GM23338 (cell line): ENCODE measurements at regions not wholly inside any gene's neighbourhood (a gene's known extent, or its start where the extent isn't known, plus 50 kb on each side); places are given as distances from the start of the nearest gene placed in this dataset.

Experiments used
- CREB1 ChIP-seq: fragments of 250-450 bp; sonication (Bioruptor Pico); IDR thresholded peaks from 2 replicates; pipeline ENCODE4 v1.5.0; 2020; ENCODE audit warnings: low read depth, mild to moderate bottlenecking, moderate library complexity
- EZH2 ChIP-seq: fragments of 200-600 bp; sonication (generic); IDR thresholded peaks from one replicate; pipeline ENCODE4 v1.8.0; 2017; ENCODE audit warnings: antibody characterized with exemption, mild to moderate bottlenecking, low read depth; ENCODE audit not compliant: unreplicated experiment
- POLR2AphosphoS5 ChIP-seq: IDR thresholded peaks from 2 replicates; pipeline ENCODE4 v1.6.1; 2016; ENCODE audit warnings: antibody characterized with exemption, low read depth
- TF ChIP-seq, protein P1 (sequence below), 2 experiments: fragments of 200-600 bp in 1 of 2; sonication (generic) in 1 of 2; conservative IDR thresholded peaks; 2 replicates each; pipeline versions ENCODE4 v1.5.1 to v1.6.1; 2016 to 2017; ENCODE audit warnings: antibody characterized with exemption in 2 of 2, low read depth in 2 of 2, mild to moderate bottlenecking in 2 of 2, moderate library complexity in 1 of 2
- TF ChIP-seq, protein P2 (sequence below): fragments of 250-450 bp; sonication (Bioruptor Pico); IDR thresholded peaks from 2 replicates; pipeline ENCODE4 v1.5.0; 2020; ENCODE audit warnings: mild to moderate bottlenecking, moderate library complexity
- TF ChIP-seq, protein P3 (sequence below): IDR thresholded peaks from one replicate; pipeline ENCODE4 v1.6.1; 2018; ENCODE audit warnings: antibody characterized with exemption; ENCODE audit not compliant: unreplicated experiment

DNA sequence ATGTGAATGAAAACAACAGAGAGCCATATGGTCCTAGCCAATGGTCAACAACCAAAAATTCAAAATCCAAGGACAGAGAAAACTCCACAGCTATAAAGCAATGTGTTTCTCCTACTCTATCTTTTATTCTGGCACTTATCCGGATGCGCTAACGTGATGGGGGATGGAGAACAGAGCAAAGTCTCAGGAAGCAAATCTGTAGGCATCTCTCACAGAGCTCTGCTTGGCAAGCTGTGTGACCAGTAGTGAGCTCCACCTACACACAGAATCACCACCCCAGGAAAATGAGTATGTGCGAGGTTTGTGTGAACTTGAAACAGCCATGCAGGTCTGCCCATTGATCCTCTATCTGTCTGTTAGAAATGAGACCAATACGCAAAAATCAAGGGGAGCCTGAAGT, 584.3 kb downstream of the BCL11A start:
- TF ChIP-seq, protein P1, sequence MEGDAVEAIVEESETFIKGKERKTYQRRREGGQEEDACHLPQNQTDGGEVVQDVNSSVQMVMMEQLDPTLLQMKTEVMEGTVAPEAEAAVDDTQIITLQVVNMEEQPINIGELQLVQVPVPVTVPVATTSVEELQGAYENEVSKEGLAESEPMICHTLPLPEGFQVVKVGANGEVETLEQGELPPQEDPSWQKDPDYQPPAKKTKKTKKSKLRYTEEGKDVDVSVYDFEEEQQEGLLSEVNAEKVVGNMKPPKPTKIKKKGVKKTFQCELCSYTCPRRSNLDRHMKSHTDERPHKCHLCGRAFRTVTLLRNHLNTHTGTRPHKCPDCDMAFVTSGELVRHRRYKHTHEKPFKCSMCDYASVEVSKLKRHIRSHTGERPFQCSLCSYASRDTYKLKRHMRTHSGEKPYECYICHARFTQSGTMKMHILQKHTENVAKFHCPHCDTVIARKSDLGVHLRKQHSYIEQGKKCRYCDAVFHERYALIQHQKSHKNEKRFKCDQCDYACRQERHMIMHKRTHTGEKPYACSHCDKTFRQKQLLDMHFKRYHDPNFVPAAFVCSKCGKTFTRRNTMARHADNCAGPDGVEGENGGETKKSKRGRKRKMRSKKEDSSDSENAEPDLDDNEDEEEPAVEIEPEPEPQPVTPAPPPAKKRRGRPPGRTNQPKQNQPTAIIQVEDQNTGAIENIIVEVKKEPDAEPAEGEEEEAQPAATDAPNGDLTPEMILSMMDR (conservative IDR thresholded peaks at IDR 0.05; ENCODE audit: low read depth in 2 of 2) = no peak
- TF ChIP-seq EZH2 = no peak
- TF ChIP-seq POLR2AphosphoS5 = no peak
- TF ChIP-seq, protein P2, sequence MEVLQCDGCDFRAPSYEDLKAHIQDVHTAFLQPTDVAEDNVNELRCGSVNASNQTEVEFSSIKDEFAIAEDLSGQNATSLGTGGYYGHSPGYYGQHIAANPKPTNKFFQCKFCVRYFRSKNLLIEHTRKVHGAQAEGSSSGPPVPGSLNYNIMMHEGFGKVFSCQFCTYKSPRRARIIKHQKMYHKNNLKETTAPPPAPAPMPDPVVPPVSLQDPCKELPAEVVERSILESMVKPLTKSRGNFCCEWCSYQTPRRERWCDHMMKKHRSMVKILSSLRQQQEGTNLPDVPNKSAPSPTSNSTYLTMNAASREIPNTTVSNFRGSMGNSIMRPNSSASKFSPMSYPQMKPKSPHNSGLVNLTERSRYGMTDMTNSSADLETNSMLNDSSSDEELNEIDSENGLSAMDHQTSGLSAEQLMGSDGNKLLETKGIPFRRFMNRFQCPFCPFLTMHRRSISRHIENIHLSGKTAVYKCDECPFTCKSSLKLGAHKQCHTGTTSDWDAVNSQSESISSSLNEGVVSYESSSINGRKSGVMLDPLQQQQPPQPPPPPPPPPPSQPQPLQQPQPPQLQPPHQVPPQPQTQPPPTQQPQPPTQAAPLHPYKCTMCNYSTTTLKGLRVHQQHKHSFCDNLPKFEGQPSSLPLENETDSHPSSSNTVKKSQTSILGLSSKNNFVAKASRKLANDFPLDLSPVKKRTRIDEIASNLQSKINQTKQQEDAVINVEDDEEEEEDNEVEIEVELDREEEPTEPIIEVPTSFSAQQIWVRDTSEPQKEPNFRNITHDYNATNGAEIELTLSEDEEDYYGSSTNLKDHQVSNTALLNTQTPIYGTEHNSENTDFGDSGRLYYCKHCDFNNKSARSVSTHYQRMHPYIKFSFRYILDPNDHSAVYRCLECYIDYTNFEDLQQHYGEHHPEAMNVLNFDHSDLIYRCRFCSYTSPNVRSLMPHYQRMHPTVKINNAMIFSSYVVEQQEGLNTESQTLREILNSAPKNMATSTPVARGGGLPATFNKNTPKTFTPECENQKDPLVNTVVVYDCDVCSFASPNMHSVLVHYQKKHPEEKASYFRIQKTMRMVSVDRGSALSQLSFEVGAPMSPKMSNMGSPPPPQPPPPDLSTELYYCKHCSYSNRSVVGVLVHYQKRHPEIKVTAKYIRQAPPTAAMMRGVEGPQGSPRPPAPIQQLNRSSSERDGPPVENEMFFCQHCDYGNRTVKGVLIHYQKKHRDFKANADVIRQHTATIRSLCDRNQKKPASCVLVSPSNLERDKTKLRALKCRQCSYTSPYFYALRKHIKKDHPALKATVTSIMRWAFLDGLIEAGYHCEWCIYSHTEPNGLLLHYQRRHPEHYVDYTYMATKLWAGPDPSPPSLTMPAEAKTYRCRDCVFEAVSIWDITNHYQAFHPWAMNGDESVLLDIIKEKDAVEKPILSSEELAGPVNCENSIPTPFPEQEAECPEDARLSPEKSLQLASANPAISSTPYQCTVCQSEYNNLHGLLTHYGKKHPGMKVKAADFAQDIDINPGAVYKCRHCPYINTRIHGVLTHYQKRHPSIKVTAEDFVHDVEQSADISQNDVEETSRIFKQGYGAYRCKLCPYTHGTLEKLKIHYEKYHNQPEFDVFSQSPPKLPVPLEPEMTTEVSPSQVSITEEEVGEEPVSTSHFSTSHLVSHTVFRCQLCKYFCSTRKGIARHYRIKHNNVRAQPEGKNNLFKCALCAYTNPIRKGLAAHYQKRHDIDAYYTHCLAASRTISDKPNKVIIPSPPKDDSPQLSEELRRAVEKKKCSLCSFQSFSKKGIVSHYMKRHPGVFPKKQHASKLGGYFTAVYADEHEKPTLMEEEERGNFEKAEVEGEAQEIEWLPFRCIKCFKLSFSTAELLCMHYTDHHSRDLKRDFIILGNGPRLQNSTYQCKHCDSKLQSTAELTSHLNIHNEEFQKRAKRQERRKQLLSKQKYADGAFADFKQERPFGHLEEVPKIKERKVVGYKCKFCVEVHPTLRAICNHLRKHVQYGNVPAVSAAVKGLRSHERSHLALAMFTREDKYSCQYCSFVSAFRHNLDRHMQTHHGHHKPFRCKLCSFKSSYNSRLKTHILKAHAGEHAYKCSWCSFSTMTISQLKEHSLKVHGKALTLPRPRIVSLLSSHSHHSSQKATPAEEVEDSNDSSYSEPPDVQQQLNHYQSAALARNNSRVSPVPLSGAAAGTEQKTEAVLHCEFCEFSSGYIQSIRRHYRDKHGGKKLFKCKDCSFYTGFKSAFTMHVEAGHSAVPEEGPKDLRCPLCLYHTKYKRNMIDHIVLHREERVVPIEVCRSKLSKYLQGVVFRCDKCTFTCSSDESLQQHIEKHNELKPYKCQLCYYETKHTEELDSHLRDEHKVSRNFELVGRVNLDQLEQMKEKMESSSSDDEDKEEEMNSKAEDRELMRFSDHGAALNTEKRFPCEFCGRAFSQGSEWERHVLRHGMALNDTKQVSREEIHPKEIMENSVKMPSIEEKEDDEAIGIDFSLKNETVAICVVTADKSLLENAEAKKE = no peak
- no peak for TF ChIP-seq CREB1 (CRISPR knock-in tag)
- TF ChIP-seq, protein P3, sequence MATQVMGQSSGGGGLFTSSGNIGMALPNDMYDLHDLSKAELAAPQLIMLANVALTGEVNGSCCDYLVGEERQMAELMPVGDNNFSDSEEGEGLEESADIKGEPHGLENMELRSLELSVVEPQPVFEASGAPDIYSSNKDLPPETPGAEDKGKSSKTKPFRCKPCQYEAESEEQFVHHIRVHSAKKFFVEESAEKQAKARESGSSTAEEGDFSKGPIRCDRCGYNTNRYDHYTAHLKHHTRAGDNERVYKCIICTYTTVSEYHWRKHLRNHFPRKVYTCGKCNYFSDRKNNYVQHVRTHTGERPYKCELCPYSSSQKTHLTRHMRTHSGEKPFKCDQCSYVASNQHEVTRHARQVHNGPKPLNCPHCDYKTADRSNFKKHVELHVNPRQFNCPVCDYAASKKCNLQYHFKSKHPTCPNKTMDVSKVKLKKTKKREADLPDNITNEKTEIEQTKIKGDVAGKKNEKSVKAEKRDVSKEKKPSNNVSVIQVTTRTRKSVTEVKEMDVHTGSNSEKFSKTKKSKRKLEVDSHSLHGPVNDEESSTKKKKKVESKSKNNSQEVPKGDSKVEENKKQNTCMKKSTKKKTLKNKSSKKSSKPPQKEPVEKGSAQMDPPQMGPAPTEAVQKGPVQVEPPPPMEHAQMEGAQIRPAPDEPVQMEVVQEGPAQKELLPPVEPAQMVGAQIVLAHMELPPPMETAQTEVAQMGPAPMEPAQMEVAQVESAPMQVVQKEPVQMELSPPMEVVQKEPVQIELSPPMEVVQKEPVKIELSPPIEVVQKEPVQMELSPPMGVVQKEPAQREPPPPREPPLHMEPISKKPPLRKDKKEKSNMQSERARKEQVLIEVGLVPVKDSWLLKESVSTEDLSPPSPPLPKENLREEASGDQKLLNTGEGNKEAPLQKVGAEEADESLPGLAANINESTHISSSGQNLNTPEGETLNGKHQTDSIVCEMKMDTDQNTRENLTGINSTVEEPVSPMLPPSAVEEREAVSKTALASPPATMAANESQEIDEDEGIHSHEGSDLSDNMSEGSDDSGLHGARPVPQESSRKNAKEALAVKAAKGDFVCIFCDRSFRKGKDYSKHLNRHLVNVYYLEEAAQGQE = no peak
